HS-5 (cell line): ENCODE measurements at regions not wholly inside any gene's neighbourhood (a gene's known extent, or its start where the extent isn't known, plus 50 kb on each side); places are given as distances from the start of the nearest gene placed in this dataset.

Source experiments
- DNase-seq: peaks from one replicate; pipeline ENCODE4 v3.0.0-alpha.2; 2012; ENCODE audit warnings: low read depth

GRCh38 chr15:69658411-69658945, 205.9 kb downstream of the RPLP1 start:
- no peak for DNase-seq

GRCh38 chr15:69659454-69660050, 206.9 kb downstream of the RPLP1 start:
- no peak for DNase-seq

DNA sequence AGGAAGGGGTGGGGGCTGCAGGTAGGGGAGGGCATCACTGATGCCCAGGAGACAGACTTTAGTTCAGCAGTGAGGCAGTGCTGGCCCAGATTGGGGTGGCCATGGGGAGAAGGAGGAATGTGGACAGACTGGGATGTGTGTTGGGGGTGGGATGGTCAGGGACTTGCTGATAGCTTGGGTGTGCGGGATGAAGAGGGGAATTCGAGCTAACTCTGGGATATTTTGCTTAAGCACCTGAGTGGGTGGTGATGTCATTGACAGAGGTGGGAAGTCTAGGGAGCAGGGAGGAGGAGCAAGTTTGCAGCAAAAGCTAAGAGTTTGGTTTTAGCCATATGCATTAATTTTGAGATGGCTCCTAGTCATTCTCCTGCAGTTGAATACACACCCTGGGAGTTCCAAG, 207.5 kb downstream of the RPLP1 start:
- no peak for DNase-seq

GRCh38 chr15:69660658-69661405, 208.2 kb downstream of the RPLP1 start:
- DNase-seq: no peak

DNA sequence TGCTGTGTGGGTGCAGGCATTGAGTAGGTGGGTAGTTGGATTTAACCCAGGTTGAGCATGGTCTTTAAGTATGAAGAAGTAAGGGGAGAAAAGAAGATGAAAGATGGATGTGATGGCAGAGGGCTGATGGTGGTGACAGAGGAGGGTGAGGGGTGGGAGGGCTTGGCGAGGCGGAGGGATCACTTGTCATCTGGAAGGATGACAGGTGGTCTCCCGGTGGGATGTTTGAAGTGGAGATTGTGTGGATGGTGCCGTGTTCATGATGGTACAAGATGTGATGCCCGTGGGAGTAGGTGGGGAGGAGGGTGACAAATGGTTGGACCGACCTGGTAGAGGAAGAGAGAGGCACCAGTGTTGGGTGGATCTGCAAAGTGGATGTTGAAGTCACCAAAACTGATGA, 208.8 kb downstream of the RPLP1 start:
- no peak for DNase-seq

DNA sequence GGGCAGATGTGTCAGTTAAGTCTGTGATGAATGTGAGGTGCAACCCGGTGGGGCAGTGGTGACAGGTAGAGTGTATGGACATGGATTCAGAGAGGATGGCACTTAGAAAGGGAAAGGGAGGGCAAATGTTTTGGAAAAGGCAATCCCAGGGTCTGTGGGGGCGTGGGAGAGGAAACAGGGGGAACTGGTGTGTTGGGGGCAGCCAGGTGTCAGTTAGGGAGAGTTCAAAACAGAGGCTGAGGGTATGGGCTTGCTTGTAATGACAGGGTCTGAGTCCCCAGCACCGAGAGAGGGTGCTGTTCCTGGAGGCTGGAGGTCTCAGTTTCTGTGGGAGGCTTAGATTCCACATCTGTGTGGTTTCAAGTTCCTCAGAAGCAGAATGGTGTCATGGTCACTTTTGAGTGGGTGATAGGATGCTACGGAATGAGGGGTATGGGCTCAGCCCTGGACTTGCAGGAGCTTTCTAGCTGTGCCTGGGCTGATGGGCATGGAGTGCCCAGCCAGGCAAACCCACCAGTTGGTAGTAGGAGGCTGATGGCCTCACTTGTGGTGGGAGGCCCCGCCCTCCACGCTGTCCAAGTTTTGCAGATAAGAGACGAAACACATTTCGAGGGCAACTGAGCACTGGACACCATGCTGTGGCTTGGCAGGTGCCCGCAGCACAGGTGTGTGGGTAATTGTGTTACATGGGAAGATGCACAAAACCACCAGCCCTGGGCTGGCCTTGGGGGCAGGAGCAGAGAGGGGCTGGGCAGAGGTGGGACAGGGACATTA, 209.4 kb downstream of the RPLP1 start:
- no peak for DNase-seq

DNA sequence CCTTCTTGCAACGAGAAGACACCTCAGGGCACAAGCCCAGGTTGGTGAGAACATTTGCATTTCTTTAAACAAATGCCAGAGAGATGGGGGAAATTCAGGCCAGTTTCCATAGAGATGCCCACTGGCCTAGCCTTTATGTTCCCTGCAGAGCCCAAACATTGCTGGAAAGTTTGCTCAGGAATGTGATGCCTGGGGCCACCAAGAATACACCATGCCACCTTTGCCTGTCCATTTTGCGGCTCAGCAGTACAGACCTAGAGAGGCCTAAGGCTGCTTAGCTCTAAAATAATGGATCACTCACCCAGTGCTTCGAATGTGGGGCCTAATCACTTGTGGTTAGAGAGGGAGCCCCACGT, 210.0 kb downstream of the RPLP1 start:
- DNase-seq: no peak

GRCh38 chr15:69663441-69663840, 210.8 kb downstream of the RPLP1 start:
- DNase-seq: no peak

DNA sequence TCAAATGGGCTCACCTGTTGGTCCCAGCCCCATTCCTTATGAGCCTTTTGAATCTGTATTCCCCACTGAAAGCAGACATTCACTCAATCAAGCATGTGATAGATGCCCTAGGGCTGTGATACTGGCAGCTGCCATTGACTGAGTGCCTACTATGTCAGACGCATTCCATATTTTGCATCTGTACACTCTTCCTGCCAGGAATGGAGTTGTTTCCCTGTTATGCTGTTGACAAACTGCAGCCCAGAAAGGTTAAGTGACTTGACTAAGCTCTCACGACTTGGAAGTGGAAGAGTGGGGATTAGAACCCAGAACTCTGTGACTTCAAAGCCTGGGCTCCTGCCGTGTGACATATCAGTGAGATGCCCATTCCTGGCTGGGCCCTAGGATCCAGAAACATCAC, 211.4 kb downstream of the RPLP1 start:
- no peak for DNase-seq

GRCh38 chr15:69664572-69665571, 212.3 kb downstream of the RPLP1 start:
- DNase-seq: no peak

- no peak for DNase-seq
Observed at GRCh38 chr15:69665641-69666111, 213.1 kb downstream of the RPLP1 start.

GRCh38 chr15:69666441-69666882, 213.8 kb downstream of the RPLP1 start:
- no peak for DNase-seq

GRCh38 chr15:69666921-69667811, 214.5 kb downstream of the RPLP1 start:
- no peak for DNase-seq

GRCh38 chr15:69668039-69668705, 215.6 kb downstream of the RPLP1 start:
- no peak for DNase-seq

DNA sequence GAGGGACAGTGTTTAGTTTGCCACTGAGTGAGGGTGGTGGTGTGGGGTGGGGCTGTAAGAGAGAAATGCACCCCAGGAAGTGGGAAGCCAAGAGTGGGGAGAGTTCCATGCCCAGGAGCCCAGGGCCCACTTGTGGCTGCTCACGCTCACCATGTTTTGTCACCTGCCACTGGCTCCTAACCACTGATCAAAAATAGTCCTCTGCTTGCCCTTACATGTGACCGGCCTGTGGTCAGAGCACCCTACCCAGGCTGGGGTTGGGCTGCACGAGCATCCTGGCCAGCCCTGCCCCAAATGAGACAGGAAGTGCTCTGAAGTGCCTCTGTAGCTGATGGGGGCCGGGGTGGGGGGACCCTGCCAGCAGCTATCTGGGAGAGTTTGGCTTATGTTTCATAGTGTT, 216.3 kb downstream of the RPLP1 start:
- no peak for DNase-seq

DNA sequence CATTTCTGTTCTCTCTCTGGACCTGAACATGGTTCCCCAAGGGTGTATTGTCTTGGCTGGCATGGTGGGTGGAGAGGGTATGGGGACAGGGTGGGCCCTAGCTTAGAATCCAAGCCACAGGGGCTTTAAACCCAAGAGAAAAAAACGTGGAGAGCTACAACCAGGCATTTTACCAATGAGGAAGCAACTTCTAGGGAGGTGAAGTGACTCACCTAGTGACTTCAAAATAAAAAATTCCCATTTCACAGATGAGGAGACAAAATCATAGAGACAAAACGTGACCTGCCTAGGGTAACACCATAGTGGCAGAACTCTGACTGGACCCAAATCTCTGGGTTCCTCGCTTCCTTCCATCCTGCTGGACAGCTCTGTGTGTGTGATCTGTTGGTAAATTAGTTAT, 216.8 kb downstream of the RPLP1 start:
- DNase-seq: no peak

GRCh38 chr15:69673291-69673881, 220.8 kb downstream of the RPLP1 start:
- DNase-seq: no peak

DNA sequence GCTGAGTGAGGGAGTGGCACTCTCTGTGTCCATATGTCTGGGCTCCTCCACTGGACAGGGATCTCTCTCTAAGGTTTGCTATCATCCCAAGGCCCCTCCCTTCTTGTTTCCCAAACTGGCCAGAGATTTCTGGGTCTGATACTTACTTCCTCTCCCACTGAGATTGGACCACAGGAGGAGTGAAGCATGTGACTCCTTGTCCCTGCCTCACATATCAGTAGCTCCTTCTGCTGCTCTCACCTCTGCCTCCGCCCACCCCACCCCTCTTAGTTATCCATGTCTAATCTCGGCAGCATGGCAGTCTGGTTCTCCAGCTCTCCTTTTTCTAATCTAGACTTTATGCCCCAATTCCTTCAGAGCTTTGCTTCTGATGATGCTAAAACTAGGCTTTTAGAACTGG, 223.1 kb downstream of the RPLP1 start:
- DNase-seq: no peak

DNA sequence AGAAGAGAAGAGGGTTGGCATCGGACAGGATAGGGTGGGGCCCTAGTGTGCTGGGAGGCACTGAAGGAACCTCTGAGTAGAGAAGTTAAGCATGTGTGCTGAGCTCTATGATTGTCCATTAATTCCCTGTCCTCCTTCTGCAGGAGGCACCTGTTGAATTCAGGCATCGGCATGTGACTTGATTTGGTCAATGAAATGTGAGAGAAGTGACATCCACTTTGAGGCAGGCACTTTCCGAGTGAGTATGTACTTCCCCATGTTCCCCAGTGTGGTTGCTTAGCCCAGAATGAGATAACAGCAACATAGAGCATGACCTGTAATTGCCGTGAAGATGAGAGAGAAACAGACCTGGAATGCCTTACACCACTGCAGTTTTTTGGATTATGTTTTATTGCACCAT, 224.8 kb downstream of the RPLP1 start:
- no peak for DNase-seq
